GM18907 (cell line): ENCODE measurements at regions not wholly inside any gene's neighbourhood (a gene's known extent, or its start where the extent isn't known, plus 50 kb on each side); places are given as distances from the start of the nearest gene placed in this dataset.

Experiments used
- ATAC-seq: cut with Tn5 transposase; IDR thresholded peaks from one replicate; pipeline ENCODE4 v1.9.1; 2021; ENCODE audit warnings: mild to moderate bottlenecking, moderate library complexity; ENCODE audit not compliant: unreplicated experiment

- ATAC-seq: no peak
Observed at GRCh38 chr18:10265560-10266333, 188.7 kb upstream of the APCDD1 start.

DNA sequence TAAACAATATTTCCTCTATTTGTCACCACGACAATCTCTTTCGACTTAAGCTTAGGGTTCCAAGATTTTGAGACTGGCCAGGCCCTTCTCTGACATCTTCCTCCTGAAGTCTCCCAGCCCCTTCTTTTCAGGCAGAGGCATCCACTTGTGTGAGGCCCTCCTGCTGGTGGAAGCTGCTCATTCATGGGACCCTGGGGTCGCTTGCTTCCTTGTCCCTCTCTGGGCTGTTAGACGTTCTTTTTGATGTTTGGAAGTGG, 188.2 kb upstream of the APCDD1 start:
- ATAC-seq: no peak

DNA sequence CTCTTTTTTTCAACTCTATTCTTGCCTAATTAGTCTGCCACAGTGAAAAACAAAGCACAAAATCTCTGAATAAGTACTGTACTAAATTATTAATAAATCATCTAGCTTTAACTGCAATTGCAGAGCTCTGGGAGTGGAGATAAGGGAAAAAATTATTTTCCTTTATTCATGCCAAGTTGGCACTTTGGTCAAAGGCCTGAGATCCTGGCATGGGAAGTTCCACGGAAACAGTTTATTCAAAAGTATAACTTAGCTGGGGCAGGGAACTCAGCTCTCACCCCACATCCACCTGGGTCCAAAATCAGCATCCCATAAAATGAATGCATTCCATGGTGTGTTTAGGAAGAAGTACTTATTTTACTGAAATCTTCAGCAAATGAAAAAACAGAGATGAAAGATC, 185.2 kb upstream of the APCDD1 start:
- ATAC-seq: no peak

GRCh38 chr18:10270151-10270571, 184.3 kb upstream of the APCDD1 start:
- ATAC-seq: no peak

GRCh38 chr18:10271481-10271880, 183.0 kb upstream of the APCDD1 start:
- no peak for ATAC-seq

- ATAC-seq: no peak
Observed at GRCh38 chr18:10274301-10274700, 180.1 kb upstream of the APCDD1 start.

DNA sequence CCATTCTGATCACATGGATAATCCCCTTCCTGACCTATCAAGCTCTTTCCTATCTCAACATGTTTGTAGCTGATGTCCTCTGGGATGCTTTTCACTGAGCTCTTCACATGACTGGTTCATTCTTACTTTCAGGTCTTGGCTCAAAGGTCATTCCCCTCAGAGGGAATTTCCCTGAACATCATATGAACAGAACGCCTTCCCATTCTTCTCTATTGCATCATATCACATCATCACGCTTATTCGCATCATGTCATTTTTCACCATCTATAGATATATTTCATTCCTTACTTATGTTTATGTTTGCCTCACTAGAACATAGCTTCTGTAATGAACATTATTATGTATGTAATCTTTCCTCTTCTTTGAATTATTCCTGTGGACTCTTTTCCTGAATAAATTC, 178.9 kb upstream of the APCDD1 start:
- no peak for ATAC-seq

- no peak for ATAC-seq
Observed at GRCh38 chr18:10278265-10278664, 176.2 kb upstream of the APCDD1 start.

- ATAC-seq: no peak
Observed at GRCh38 chr18:10279471-10279870, 175.0 kb upstream of the APCDD1 start.

DNA sequence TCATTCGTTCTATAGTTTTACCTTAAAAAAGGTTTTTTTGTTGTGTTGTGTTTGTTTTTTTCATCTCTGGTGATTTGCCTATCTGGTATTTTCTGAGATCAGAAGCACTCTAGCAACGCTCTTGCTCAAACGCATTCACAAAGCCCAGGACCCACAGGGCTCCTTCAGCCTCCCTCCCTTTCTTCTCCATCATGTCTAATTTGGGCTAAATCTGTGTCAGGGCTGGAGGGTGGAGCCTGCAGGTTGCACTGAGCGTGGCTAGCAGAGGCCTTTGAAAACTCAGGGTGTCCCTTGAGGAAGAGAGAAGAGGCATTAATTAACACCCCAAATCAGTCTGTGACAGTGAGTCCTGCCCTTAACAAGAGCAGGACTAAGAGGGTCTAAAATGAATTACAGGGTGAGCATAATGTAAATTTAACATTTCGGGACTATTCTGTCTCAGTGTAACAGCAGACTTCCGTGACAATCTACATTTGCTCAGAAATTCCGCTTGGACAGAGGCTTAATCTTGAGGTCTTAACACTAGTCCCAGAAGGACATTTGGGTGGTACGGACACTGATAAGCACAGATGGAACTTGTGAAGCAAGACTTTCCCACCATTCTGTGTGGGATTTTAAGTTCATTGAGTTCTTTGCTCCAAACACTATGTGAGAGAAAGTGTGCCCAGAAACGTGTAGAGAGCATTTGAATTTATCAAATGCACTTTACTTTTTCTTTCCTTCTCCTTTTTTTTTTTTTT, 174.4 kb upstream of the APCDD1 start:
- ATAC-seq: no peak

GRCh38 chr18:10284540-10285282, 169.7 kb upstream of the APCDD1 start:
- no peak for ATAC-seq

DNA sequence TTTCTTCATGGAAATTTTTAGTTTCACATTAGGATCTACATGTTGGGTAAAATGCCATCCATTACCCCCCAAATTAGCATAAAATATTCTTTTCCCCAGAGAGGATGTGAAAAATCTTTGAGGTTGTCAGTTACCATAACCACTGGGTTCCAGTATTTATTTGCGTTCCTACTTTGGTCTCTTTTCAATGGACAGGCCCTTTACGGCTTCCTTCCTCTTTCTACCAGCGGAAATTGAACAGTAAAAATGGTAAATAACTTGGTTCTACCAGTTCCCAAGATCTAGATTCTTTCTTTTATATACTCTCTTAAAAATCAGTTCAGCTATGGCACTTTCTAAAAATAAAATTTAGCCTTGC, 169.2 kb upstream of the APCDD1 start:
- ATAC-seq: no peak

- ATAC-seq: no peak
Observed at GRCh38 chr18:10286580-10287150, 167.8 kb upstream of the APCDD1 start.

DNA sequence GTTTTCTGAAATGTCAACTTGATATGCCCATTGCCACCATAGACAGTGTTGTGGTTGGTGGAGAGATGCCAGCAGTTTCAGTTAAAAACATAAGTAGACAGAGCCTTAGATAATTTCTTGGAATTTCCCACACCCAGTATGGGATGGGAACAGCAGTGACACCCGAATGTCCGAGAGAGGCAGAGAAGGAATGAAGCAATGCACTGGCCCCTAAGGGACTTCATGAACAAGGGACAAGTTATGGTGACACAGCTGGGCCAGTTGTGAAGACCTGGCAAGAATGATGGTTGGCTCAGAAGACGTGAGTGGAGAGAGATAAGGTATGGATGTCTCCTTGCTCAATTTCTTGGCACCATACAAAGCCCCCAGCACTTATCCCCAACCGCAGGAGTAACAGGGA, 165.2 kb upstream of the APCDD1 start:
- no peak for ATAC-seq

DNA sequence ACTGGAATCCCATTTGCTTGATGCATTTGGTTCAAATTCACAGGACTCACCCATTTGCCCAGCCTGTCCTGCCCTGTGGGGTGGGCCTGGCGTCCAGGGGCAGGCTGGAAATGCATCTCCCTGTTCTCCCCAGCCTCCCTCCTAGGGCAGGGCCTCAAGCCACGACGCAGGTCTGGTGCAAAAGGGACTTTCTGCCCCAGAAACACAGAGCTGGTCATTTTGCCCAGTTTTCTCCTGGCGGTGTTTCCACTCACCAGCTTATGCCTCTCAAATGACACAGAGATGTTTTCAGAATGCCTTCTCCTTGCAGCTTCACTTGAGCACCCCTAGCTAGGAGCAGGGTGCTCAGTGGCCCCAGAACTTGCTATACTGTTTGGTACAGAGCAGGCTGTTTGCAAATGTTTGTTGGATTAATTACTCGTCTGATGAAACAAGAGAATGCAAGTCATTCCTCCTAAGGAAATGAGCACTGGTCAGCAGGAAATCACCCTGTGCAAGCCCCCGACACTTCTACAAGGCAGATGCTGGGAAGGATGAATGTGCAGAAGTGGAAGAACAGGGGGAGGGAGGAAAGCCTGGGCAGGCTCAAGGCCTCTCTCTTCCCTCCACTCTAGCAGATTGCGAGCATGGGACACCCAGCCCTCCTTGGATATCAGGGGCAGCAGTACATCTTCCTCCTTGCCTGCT, 164.3 kb upstream of the APCDD1 start:
- no peak for ATAC-seq

DNA sequence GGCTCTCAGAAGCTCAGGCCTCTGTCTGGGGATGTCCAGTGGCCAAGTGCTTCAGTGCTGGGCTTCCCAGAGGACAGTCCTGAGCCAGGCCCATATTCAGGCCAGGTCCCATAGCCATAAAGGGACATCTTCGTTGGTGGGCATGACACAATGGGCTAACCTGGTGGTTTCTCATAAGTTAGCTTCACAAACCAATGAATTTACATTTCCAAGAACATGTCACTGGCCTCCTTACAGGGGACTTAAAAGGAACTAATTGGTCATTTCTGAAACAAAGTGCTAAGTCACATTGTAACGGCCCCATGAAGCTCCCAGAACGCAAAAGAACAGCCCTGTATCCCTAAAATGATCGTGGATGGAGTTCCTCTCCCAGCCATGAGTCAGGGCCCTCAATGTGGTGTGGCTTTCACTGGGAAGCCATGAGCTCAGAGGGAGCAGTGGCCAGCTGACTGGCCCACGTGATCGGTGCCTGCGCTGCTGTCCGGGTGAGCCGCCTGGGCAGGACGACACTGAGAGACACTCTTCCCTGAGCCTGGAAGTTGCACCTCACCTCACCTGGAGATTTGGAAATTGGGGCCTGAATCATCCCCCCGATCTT, 163.7 kb upstream of the APCDD1 start:
- no peak for ATAC-seq

GRCh38 chr18:10291568-10291981, 162.9 kb upstream of the APCDD1 start:
- ATAC-seq: no peak

DNA sequence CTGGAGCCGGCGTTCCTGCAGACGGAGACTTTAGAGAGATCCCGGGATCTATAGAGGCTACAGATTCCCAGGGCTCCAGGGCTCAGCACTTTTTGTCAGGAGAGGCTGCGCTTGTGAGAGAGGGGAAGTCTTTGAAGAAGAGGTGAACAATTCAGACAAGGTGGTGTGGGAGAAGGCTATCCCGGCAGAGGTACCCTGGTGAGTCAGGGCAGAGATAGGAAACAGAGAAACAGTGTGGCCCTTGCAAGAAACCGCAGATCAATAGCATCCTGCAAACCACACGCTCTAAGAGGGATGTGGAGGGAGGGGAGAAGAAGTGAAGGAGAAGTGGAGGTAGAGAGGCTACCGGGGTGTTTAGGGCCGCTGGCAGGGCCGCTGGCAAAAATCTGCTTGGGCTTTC, 160.5 kb upstream of the APCDD1 start:
- no peak for ATAC-seq

DNA sequence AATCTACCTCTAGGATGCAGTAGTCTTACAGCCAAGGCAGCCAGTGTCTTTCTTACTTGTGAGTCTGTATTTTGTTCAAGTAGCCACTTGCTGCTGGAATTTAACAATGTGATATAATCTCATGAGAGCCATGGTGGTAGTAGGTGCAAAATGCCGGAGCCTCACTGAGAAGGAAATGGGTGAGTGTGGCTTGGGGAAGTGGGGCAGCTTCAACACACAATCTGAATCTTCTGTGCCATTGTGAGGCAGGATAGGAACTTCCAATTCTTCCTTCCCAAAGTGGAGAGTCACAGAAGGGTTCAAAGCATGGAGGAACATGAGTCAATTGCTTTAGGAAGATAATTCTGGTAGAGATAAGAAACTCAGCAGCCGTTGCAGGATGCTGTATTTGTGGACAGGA, 158.7 kb upstream of the APCDD1 start:
- no peak for ATAC-seq

DNA sequence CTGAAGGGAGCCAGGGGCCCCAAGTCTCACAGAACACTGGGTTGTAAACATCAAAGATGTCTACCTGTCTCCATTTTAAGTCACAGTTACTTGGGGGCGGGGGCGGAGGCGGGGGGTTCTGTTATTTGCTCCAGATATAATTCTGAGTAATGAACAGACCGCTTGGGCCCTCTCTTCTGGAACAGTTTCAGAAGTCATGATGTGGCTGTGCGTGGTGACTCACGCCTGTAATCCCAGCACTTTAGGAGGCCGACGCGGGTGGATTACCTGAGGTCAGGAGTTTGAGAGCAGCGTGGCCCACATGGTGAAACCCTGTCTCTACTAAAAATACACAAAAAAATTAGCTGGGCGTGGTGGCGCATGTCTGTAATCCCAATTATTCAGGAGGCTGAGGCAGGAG, 157.9 kb upstream of the APCDD1 start:
- ATAC-seq: no peak

DNA sequence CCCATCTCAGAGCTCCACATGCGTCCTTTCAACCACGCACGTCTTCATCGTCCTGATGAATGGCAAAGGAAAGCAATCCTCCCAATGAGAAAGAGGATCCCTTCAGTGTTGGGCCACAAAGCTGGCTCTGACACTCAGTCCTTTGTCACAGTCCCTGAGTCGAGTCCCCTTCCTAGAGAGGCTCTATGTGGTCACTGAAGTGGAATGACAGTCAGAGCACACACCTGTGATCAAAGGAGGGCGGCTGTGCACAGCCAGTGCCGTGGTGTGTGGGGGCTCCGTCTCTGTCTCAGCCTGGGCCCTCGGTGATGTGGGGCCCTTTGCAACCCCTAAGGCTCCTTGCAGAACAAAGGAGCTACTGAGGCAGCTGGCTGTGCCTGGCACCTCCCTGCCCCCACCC, 157.3 kb upstream of the APCDD1 start:
- ATAC-seq: no peak
